HS-27A (cell line): ENCODE measurements at regions not wholly inside any gene's neighbourhood (a gene's known extent, or its start where the extent isn't known, plus 50 kb on each side); places are given as distances from the start of the nearest gene placed in this dataset.

ENCODE experiments used
- DNase-seq: peaks from one replicate; pipeline ENCODE4 v3.0.0-alpha.2; 2012; ENCODE audit warnings: low read depth, missing footprints

DNA sequence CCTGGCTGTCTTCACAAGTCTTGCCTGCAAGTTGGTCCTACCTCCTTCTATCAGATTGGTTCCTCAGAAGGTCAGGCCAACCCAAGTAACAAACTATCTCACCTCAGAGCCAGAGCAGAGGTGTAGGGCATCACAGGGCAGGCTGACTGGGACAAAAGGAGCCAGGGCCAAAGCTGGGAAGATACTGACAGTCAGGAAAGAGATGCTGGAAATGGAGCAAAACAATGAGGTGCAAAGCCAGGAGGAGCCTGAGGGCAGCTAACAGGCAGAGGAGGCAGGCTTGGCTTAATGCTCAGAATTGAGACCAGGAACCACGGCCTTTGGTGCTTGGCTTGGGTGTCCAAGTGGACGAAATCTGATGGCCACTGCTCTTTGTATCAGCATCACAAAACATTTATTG is 68.4 kb upstream of the PNMA1 start:
- no peak for DNase-seq

DNA sequence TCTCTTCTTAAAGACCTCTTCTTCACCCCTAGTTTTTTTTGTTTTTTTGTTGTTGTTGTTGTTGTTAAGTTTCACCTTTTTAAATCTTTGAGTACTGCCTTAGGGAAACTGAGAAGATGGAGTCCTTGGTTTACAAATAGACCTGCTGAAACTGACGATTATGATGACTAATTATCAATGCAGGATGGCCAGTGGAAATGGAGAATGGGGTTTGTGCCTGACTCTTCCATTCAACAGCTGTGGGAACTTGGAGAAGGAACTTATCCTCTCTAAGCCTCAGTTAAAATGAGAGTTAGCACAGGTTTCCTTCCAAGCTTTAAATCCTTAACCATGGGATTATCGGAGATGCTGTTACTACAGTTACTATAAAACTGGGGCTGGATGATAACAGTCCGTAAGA is 66.7 kb upstream of the PNMA1 start:
- no peak for DNase-seq

DNA sequence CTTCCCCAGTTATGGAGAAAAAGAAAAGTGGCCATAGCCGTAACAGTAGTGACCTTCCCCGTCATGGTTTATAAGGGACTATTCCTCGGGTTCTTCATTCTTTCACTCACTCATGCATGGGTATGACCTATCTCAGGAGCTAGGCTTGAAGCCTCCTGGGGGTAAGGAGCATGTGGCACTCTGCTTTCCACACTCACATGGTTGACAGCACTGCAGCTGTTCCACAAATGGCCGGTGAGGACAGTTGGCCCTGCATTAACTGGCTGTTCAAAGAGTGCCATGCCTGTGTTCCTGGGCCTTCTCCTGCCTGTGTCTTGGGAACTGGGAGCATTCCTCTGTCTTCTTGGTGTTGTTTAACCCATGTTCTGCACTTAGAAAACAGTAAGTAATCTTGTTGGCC is 66.2 kb upstream of the PNMA1 start:
- DNase-seq: no peak

DNA sequence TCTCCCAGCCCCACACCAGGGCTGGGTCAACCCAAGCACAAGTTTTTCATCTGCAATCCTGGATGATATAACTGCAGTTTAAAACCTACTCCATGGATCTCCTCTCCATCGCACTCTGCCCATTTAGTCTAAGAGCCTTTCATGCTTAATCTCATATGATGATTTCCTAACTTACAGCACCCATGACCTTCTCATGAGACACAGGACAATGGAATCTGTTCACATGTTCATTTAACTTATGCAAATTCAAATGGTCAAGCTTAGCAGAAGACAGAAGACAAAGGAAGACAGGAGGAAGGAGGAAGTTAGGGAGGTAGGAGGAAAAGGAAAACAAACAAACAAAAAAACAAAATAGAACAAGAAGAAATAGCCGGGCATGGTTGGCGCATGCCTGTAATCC is 64.6 kb upstream of the PNMA1 start:
- no peak for DNase-seq

DNA sequence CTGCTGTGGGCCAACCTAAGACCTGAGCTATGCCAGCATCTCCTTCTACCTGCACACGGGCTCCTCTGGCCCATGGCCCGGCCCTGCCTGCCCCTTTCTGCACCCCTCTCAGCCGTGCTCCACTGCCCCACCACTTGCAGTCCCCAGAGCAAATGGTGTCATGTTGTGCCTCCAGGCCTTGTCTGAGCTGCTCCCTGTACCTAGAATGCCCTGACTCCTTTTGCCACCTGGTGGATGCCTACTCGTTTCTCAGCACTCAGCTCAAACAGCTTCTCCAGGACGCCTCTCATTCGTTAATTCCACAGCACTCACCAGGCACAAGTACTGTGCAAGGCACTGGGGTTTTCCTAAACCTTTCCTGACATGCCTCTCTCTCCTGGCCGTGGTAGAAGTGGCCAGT is 63.2 kb upstream of the PNMA1 start:
- no peak for DNase-seq

DNA sequence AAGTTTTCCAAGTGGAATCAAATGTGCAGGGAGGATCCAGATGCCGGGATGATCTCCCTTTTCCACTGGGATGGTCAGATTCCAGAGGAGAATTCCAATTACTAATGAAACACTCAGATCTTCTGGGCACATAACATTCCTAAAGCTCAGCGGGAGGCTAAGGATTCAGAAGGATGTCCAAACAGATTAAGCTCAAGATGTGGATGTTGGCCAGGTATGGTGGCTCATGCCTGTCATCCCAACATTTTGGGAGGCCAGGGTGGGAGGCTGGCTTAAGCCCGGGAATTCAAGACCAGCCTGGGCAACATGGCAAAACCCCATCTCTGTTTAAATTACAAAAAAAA is 62.0 kb upstream of the PNMA1 start:
- no peak for DNase-seq

DNA sequence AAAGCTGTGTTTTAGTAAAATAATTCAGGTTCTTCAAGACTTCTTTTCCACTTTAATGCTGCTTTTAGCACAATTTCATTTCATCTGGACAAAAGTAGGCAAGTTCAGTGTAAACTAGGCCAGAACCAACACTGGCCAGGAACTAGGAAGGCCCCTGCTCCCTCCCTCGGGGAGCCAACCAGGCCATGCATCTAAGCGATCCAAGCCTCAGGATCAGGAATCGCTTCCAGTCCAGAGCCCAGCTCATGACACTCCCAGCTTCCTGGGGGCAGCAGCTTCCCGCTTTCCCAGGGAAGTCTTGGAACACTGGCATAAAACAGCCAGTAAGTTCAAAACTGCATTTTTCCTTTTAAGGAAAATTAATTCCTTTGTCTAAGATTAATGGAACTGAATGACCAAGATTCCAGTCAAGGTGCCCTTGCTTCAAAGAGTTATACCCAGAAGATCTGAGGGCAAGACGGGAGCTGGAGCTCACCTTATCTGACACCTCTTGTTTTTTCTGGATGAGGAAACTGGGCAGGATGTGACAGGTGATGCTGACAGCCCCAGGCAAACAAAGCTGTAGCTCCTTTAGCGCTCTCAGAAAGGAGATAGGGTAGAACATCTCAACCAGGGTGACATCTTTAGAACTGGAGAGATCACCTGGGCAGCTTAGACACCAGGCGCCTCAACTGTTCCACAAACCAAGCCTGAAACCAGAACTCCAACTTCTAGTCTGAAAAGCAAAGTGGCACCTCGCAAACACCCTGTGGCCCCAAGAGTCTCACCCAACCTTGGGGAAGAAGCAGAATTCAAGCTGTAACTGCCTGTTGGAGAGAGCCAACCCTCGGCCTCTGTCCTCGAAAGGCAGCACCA is 61.4 kb upstream of the PNMA1 start:
- no peak for DNase-seq

DNA sequence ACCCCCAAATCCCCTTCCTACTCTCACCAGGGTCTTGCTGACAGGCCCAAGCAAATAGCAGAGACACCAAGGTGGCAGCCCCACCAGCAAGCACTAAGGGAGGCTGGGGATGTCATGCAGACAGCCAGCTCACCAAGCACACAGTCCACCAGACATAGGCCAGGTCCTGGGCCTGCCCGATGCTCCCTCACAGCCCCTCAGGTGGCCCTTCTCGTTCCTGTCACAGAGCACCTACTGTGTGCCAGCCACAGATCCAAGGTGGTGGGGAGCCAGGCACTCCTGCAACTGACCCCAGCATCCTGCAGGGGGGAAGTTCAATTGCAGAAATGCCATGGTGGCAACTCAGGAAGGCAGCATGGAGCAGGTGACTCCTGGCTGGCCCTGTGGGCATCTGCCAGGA is 60.5 kb upstream of the PNMA1 start:
- DNase-seq: no peak

DNA sequence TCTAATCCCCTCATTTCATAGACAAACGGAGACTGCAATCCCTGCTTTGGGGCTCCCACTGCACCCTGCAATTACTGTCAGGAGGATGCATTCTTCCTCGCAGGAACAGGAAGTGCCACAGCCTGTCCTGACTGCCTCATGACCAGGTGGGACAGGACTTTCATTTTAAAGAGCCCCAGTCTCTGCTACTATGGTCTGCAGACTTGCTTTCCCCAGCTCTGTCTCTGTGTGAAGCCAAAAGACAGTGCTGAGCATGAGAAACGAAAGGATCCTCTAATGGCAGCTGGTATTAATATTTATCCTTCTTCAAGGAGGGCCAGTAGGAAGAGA is 60.0 kb upstream of the PNMA1 start:
- no peak for DNase-seq

DNA sequence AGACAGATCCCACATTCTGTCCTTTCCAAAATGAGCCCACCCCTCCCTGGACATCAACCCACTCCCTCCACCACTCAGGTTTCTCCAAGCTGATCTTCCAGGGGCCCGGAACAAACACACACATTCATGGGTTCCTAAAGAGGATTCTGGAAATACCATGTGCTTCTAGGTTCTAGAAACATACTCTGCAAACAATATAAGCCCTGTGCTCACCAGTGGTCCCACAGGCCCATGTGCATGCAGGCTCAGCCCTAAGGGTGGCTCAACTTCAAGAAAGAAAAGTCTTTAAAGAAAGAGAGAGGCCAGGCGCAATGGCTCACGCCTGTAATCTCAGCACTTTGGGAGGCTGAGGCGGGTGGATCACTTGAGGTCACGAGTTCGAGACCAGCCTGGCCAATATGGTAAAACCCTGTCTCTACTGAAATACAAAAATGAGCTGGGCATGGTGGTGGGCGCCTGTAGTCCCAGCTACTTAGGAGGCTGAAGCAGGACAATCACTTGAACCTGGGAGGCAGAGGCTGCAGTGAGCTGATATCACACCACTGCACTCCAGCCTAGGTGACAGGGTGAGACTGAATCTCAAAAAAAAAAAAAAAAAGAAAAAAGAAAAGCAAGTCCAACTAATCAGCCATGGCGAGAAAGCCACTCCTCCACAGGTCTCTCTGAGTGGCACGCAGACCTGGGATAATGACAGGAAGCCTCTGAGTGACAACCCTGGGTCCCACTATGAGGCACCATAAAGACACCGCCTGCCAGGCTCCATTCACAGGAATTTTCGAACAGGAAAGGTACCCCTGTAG is 59.5 kb upstream of the PNMA1 start:
- DNase-seq: no peak

DNA sequence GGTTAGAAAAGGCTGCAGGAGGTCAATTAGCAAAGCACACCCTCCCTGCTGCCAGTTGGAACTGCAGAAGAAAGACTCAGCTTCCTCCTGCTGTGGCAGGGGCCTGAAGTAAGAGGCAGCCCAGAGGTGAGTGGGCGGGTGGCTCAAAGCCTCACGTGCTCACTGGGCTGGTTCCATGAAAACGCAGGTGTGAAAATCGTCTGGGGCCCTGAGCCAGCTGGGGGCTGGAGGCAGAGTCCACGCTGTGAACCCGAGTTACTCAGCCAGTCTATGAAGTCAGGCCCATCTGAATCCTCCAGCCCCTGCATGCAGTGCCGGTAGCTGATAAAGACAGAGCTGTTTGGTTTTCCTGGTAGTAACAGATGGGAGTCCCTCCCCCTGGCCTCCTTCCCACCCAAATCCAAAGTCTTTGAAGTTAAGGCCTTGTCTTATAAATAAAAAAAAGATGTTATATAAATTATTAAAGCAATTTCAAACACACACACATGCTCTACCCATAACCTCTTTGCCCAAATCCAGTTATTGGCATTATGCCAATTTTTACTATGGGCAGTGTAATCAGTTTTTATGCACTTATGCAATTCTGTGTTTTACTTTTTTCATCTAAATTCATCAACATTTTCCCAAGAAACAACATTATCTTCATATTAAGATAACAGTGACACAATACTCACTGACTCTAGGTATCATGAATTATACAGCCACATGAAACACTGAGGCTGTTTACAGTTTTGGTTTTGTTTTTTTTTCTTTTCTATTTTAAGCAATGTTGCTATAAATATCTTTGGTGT is 57.9 kb upstream of the PNMA1 start:
- no peak for DNase-seq

DNA sequence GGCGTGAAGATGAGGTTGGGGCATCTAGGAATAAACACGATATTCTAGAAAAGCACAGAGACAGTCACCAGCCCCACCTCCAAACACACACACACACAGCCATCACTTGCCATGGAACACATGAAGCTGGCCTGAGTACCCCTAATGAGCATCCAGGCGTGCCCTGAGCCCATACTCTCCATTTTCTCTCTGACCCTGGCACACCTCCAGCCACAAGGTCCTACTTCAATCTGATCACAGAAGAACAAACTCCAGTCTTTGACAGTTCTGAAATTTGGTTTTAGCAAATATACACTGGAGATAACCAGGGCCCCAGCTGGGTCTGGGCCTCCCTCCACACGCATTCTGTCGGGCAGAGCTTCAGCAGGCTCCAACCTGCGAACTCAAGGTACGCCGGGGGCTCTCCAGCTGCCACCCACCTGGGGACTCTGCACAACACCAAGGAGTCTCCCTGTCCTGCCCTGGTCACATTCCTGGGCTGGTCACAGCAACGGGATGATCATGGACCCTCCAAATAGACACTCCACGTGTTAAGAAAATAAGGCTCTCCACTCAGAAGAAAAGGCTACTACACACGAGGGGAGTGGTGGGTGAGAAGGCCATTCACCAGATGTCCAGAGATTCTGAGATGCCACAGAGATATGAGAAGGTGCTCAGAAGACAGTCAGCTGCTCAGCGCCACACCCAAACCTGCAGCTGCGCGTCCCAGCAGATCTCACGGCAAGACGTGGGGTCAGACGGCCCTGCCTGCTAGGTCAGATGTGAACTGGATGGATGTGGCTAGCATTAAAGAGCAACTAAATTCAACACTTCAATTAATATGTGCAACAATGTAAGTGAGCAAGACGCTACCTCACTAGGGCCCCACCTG is 57.0 kb upstream of the PNMA1 start:
- no peak for DNase-seq

DNA sequence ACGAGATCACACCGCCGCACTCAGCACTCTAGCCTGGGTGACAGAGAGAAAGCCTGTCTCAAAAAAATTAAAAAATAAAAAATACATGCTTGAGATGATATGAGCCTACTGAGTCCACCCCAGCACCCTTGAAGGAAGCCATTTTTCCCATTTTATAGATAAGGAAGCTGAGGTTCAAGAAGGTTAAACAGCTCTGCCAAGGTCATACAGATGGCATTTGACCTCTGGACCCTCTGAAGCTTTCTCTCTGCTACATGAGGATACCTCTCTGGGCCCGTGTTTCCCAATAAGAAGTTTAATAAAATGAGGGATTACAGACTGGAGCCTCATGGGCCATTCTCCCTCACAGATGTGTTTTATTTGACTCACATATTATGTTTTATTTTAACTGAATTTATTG is 53.9 kb upstream of the PNMA1 start:
- no peak for DNase-seq

DNA sequence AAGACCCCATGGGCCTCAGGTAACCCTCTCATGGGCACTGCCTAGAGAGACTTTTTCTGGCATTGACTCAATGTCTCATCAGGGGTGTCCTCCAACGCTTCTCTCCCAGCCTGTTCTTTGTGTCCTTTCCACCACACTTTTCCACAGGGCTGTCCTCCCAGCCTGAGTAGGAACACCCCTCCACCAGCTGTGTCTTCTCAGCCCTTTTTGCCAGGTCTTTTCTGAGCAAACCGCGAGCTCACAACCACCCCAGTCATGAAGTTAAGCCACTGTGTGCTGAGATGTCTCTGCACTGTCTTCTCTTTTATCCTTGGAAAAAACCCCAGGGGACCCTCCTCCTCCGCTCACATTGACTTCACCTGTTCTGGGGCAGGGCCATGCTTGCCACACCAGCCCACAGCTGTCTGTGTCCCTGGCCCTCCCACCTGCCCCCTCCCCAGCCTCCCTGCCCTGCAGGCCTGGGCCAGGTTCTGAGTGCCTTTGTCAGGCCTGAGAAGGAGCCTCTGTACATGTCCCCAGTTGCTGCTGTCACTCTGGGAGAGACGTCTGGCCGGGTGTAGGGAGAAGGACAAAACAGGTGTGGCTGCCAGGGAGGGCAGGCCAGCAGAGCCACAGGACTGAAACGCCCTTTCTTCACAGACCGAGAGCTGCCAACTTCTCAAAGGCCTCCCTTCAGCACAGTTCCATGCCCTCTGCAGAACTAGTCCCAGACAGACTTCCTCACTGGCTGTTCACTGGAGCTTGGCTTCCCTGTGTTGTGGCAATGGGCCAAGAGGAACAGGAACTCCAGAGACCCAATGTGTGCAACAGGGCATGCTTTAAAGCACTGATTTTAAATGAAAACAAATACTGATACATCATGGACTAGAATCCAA is 50.5 kb upstream of the PNMA1 start:
- no peak for DNase-seq
